AG10803 (cell line): ENCODE measurements at regions not wholly inside any gene's neighbourhood (a gene's known extent, or its start where the extent isn't known, plus 50 kb on each side); places are given as distances from the start of the nearest gene placed in this dataset.

Experiments
- DNase-seq: peaks from one replicate; pipeline ENCODE4 v3.0.0; 2010; ENCODE audit warnings: low read depth
- H3K4me3 ChIP-seq: 2 replicates; pipeline ENCODE4 v1.5.1; 2011; ENCODE audit warnings: mild to moderate bottlenecking, low read length, control low read depth
- CTCF ChIP-seq: conservative IDR thresholded peaks from 2 replicates; pipeline ENCODE4 v1.5.1; 2011; ENCODE audit warnings: mild to moderate bottlenecking, low read length, control low read depth, inconsistent platforms

- no peak for DNase-seq
- TF ChIP-seq CTCF, result no peak
- H3K4me3 ChIP-seq, result no peak overlapping the region
Observed at GRCh38 chr14:37791384-37792036, 196.1 kb downstream of the TTC6 start.

- TF ChIP-seq CTCF, result no peak
- DNase-seq, result no peak
- no peak overlapping the region for H3K4me3 ChIP-seq
Observed at GRCh38 chr14:37792124-37792523, 196.7 kb downstream of the TTC6 start.

- no peak for DNase-seq
- no peak for TF ChIP-seq CTCF
- H3K4me3 ChIP-seq, result no peak overlapping the region
Observed at GRCh38 chr14:37796703-37797416, 201.4 kb downstream of the TTC6 start.

GRCh38 chr14:37797675-37798074 is 202.2 kb downstream of the TTC6 start:
- no peak for TF ChIP-seq CTCF
- no peak for DNase-seq
- H3K4me3 ChIP-seq, result no peak overlapping the region

GRCh38 chr14:37807722-37808121 is 212.3 kb downstream of the TTC6 start:
- no peak overlapping the region for H3K4me3 ChIP-seq
- no peak for DNase-seq
- TF ChIP-seq CTCF, result no peak

GRCh38 chr14:37810094-37810801 is 214.8 kb downstream of the TTC6 start:
- TF ChIP-seq CTCF, result no peak
- no peak for DNase-seq

GRCh38 chr14:37813732-37814131 is 218.3 kb downstream of the TTC6 start:
- no peak overlapping the region for H3K4me3 ChIP-seq
- no peak for TF ChIP-seq CTCF
- DNase-seq, result no peak

More at GRCh38 chr14:37810094-37810801, 214.8 kb downstream of the TTC6 start:
- H3K4me3 ChIP-seq, result no peak overlapping the region
